B cell (primary cell): ENCODE measurements at regions not wholly inside any gene's neighbourhood (a gene's known extent, or its start where the extent isn't known, plus 50 kb on each side); places are given as distances from the start of the nearest gene placed in this dataset.

Experiments used
- CTCF ChIP-seq: fragments of 200-600 bp; IDR thresholded peaks from one replicate; pipeline ENCODE4 v1.8.0; 2022; ENCODE audit warnings: antibody characterized with exemption, mild to moderate bottlenecking
- EZH2 ChIP-seq: IDR thresholded peaks from 2 replicates; pipeline ENCODE4 v1.6.1; 2012; ENCODE audit warnings: borderline replicate concordance, low read depth, mild to moderate bottlenecking, moderate library complexity, low read length; ENCODE audit not compliant: insufficient read depth, poor library complexity, severe bottlenecking

GRCh38 chr3:70870576-70870975, 558.1 kb upstream of the MDFIC2 start:
- TF ChIP-seq CTCF (no peak), EZH2 (no peak)
